ENCODE measurements at regions not wholly inside any gene's neighbourhood (a gene's known extent, or its start where the extent isn't known, plus 50 kb on each side); places are given as distances from the start of the nearest gene placed in this dataset.

GRCh38 chr17:64779376-64780095 is 117.4 kb upstream of the SMURF2 start:
- ChIA-PET CTCF (interaction anchor here (0.5 kb wide), 1 partner anchor 182 kb away, joined by 4 read pairs; no protein-coding TSS in a partner anchor), POLR2A (no interaction called here)
- H3K27me3 ChIP-seq (ENCODE audit: insufficient read depth) = no peaks in the 10 kb centered on the region

More at GRCh38 chr17:64779376-64780095, 117.4 kb upstream of the SMURF2 start:
- TF ChIP-seq GATA2 (CRISPR knock-in tag; IDR thresholded peaks at IDR 0.05) = no peak
- no peak for TF ChIP-seq RFX5 (IDR thresholded peaks at IDR 0.05; ENCODE audit: low read length)
- TF ChIP-seq GABPA (IDR thresholded peaks at IDR 0.05; ENCODE audit: low read depth) = no peak
- TF ChIP-seq ELF1 (IDR thresholded peaks at IDR 0.05) = no peak
- no peak for TF ChIP-seq FOXM1 (IDR thresholded peaks at IDR 0.05; ENCODE audit: low read depth)
- TF ChIP-seq SIN3A (IDR thresholded peaks at IDR 0.05; ENCODE audit: borderline replicate concordance, low read depth, low read length) = no peak
- no peak for TF ChIP-seq RCOR1 (IDR thresholded peaks at IDR 0.05; ENCODE audit: low read length)
- no peak for TF ChIP-seq NFIC (IDR thresholded peaks at IDR 0.05; ENCODE audit: borderline replicate concordance)
- TF ChIP-seq REST (IDR thresholded peaks at IDR 0.05; ENCODE audit: low read depth, low read length) = no peak
- TF ChIP-seq ZBTB33 (IDR thresholded peaks at IDR 0.05; ENCODE audit: borderline replicate concordance, low read depth) = no peak
- TF ChIP-seq FOSL2 (IDR thresholded peaks at IDR 0.05; ENCODE audit: borderline replicate concordance, low read depth) = no peak
- no peak for TF ChIP-seq EP300 (IDR thresholded peaks at IDR 0.05; ENCODE audit: borderline replicate concordance in 1 of 2, low read depth in 1 of 2, low read length in 1 of 2)
- no peak for TF ChIP-seq MXI1 (IDR thresholded peaks at IDR 0.05; ENCODE audit: low read depth, low read length)
- no peak for TF ChIP-seq RXRA (IDR thresholded peaks at IDR 0.05; ENCODE audit: borderline replicate concordance, low read depth)
- TF ChIP-seq MEF2A (IDR thresholded peaks at IDR 0.05; ENCODE audit: borderline replicate concordance, low read depth) = no peak
- TF ChIP-seq IRF3 (IDR thresholded peaks at IDR 0.05; ENCODE audit: low read depth, low read length) = no peak
- TF ChIP-seq PBX3 (IDR thresholded peaks at IDR 0.05) = no peak
- no peak overlapping the region for H3K4me2 ChIP-seq
- peaks cover 0 to 16% of the 10 kb centered on the region in 2 experiments for H3K36me3 ChIP-seq (replicated peaks in 1 of 2; ENCODE audit: control insufficient read depth in 1 of 2, insufficient read depth in 2 of 2, low read length in 1 of 2)
- no peaks in the 10 kb centered on the region for H3K9me2 ChIP-seq
- H3K4me1 ChIP-seq (ENCODE audit: control insufficient read depth in 1 of 2, insufficient read depth in 2 of 2, low read depth in 1 of 2, low read length in 1 of 2) = peaks cover 6 to 17% of the 10 kb centered on the region in 2 experiments; a peak in 3 of 4 replicates
- 96% methylated on average over 38 of the region's 43 CpGs for WGBS (ENCODE audit: low lambda C conversion rate)
- peaks cover 21% of the 10 kb centered on the region for H3F3A ChIP-seq (replicated peaks; ENCODE audit: insufficient read depth)
- H3K9me3 ChIP-seq = no peaks in the 10 kb centered on the region
- DNase-seq = no peak
- H3K79me2 ChIP-seq (ENCODE audit: insufficient read depth) = no peaks in the 10 kb centered on the region
- H2AFZ ChIP-seq (ENCODE audit: low read depth) = no peak overlapping the region
- no peak overlapping the region for H3K9ac ChIP-seq
- H4K20me1 ChIP-seq (ENCODE audit: insufficient read depth) = no peaks in the 10 kb centered on the region
- no peak overlapping the region for H3K27ac ChIP-seq (ENCODE audit: low read depth in 2 of 2, low read length in 1 of 2)
- no peak overlapping the region for H3K4me3 ChIP-seq (ENCODE audit: low read depth in 2 of 2, low read length in 1 of 2)

Measured in SK-N-SH (cell line).